HepG2 (cell line): ENCODE measurements at regions not wholly inside any gene's neighbourhood (a gene's known extent, or its start where the extent isn't known, plus 50 kb on each side); places are given as distances from the start of the nearest gene placed in this dataset.

ENCODE experiments used
- ATAC-seq: fragments of 200-7000 bp; cut with Tn5 transposase; 3 replicates; pipeline ENCODE4 v1.9.1; 2020; ENCODE audit warnings: mild to moderate bottlenecking, moderate library complexity
- BruUV-seq: library from RNA; stranded (reverse); fragments of 400-500 nt; replicated peaks from 2 replicates; lab custom pipeline; 2021; lab: Mats Ljungman, UMichigan
- CTCF ChIA-PET: fragments of 300-600 bp; formaldehyde crosslinking; extraction: SDS; loops from one replicate; lab custom pipeline; 2021; ENCODE audit warnings: low total read pairs, inconsistent platforms, low intra/inter-chr PET ratio; lab: Yijun Ruan, JAX
- POLR2A ChIA-PET: fragments of 350-600 bp; sonication (Branson Sonifier 250); formaldehyde crosslinking; loops from one replicate; lab custom pipeline; 2020; ENCODE audit warnings: antibody characterized with exemption, inconsistent platforms; lab: Yijun Ruan, JAX
- DNase-seq: peaks from one replicate; pipeline ENCODE4 v3.0.0-alpha.2; 2015; ENCODE audit warnings: low spot score
- FAIRE-seq: peaks from 3 replicates; lab custom pipeline; 2011; peaks lifted over from hg19 to GRCh38; lab: Jason Lieb, UNC
- H2AFZ ChIP-seq: one replicate; pipeline ENCODE4 v1.6.1; 2011; ENCODE audit warnings: low read length, inconsistent platforms
- H3K27ac ChIP-seq: fragments of 300-600 bp; 3 replicates; pipeline ENCODE4 v1.8.0; 2011; ENCODE audit warnings: mixed run types, mild to moderate bottlenecking, mixed read lengths, low read length, inconsistent platforms; ENCODE audit not compliant: insufficient read depth; ENCODE audit errors: extremely low read length
- H3K27me3 ChIP-seq, 2 experiments: fragments of 200-600 bp in 1 of 2; 2 replicates in 1 of 2; 3 replicates in 1 of 2; pipeline versions ENCODE4 v1.6.0 to v1.8.0; 2011; ENCODE audit warnings: low read length in 2 of 2, mild to moderate bottlenecking in 2 of 2, moderate library complexity in 2 of 2, inconsistent platforms in 1 of 2; ENCODE audit not compliant: insufficient read depth in 2 of 2, control insufficient read depth in 1 of 2
- H3K36me3 ChIP-seq, 2 experiments: fragments of 200-600 bp in 1 of 2; replicated peaks in 1 of 2; 2 replicates in 1 of 2; 3 replicates in 1 of 2; pipeline versions ENCODE4 v1.5.1 to v1.8.0; 2011; ENCODE audit warnings: low read length in 2 of 2, inconsistent platforms in 1 of 2; ENCODE audit not compliant: insufficient read depth in 2 of 2, control insufficient read depth in 1 of 2
- H3K4me1 ChIP-seq: 2 replicates; pipeline ENCODE4 v1.5.1; 2012; ENCODE audit warnings: low read length, inconsistent platforms; ENCODE audit not compliant: insufficient read depth
- H3K4me2 ChIP-seq: 2 replicates; pipeline ENCODE4 v1.6.0; 2011; ENCODE audit warnings: low read depth, low read length, inconsistent platforms
- H3K4me3 ChIP-seq, 3 experiments: fragments of 200-600 bp in 1 of 3; sonication (generic), shearing (Covaris generic) in 1 of 3; replicated peaks in 1 of 3; 2 replicates each; pipeline ENCODE4 v1.5.1; 2011 to 2016; ENCODE audit warnings: low read length in 3 of 3, inconsistent platforms in 2 of 3, low read depth in 2 of 3, mild to moderate bottlenecking in 2 of 3, control low read depth in 1 of 3, mixed read lengths in 1 of 3; ENCODE audit not compliant: insufficient read depth in 1 of 3
- H3K79me2 ChIP-seq: one replicate; pipeline ENCODE4 v1.6.1; 2011; ENCODE audit warnings: low read length, inconsistent platforms; ENCODE audit not compliant: insufficient read depth
- H3K9ac ChIP-seq: 2 replicates; pipeline ENCODE4 v1.6.0; 2011; ENCODE audit warnings: mild to moderate bottlenecking, low read depth, low read length, inconsistent platforms; ENCODE audit not compliant: insufficient read depth
- H3K9me3 ChIP-seq: 2 replicates; pipeline ENCODE4 v1.5.1; 2012; ENCODE audit warnings: mild to moderate bottlenecking, low read length
- H4K20me1 ChIP-seq: 2 replicates; pipeline ENCODE4 v1.6.0; 2011; ENCODE audit warnings: inconsistent platforms, mild to moderate bottlenecking, low read length, moderate library complexity; ENCODE audit not compliant: insufficient read depth
- CHD2 ChIP-seq: IDR thresholded peaks from 2 replicates; pipeline ENCODE4 v1.6.1; 2011; ENCODE audit warnings: low read depth, low read length, improper control_type of control experiment
- GABPA ChIP-seq, 2 experiments: IDR thresholded peaks; 2 replicates each; pipeline ENCODE4 v1.6.1; 2011 to 2016; ENCODE audit warnings: low read depth in 2 of 2, low read length in 1 of 2, missing biosample characterization in 1 of 2, missing genetic modification characterization in 1 of 2
- GPN1 ChIP-seq: sonication (generic); formaldehyde crosslinking; IDR thresholded peaks from 2 replicates; pipeline ENCODE4 v1.5.1; 2020; ENCODE audit warnings: missing genetic modification reagents, borderline replicate concordance
- HBP1 ChIP-seq: IDR thresholded peaks from 2 replicates; pipeline ENCODE4 v1.6.1; 2016; ENCODE audit warnings: low read depth, control low read depth
- KDM5A ChIP-seq: fragments of 200-600 bp; sonication (generic); IDR thresholded peaks from 2 replicates; pipeline ENCODE4 v1.7.0; 2018; ENCODE audit warnings: antibody characterized with exemption, mild to moderate bottlenecking, low read length, borderline replicate concordance
- MATR3 ChIP-seq: sonication (generic); formaldehyde crosslinking; IDR thresholded peaks from 2 replicates; pipeline ENCODE4 v1.4.0; 2020; ENCODE audit warnings: missing genetic modification reagents
- MIXL1 ChIP-seq: IDR thresholded peaks from 2 replicates; pipeline ENCODE4 v1.6.1; 2016
- NFE2L2 ChIP-seq: fragments of 150-350 bp; IDR thresholded peaks from 2 replicates; pipeline ENCODE4 v1.6.1; 2014; ENCODE audit warnings: low read length
- POGZ ChIP-seq: sonication (generic); formaldehyde crosslinking; IDR thresholded peaks from 2 replicates; pipeline ENCODE4 v1.4.0; 2020; ENCODE audit warnings: mild to moderate bottlenecking, missing genetic modification reagents
- ZBTB21 ChIP-seq: sonication (generic); formaldehyde crosslinking; IDR thresholded peaks from 2 replicates; pipeline ENCODE4 v1.4.0; 2020; ENCODE audit warnings: missing genetic modification reagents
- ZNF382 ChIP-seq: sonication (generic); formaldehyde crosslinking; IDR thresholded peaks from 2 replicates; pipeline ENCODE4 v1.5.0; 2020; ENCODE audit warnings: missing genetic modification reagents, mild to moderate bottlenecking, borderline replicate concordance
- ZNF530 ChIP-seq: sonication (generic); formaldehyde crosslinking; IDR thresholded peaks from 2 replicates; pipeline ENCODE4 v1.5.0; 2020; ENCODE audit warnings: low read depth, mild to moderate bottlenecking, missing genetic modification reagents
- WGBS: methylation state at CpG from one replicate; pipeline ENCODE4 v1.1.6; 2017; ENCODE audit warnings: low lambda C conversion rate; 5-methylcytosine and 5-hydroxymethylcytosine counted together
- in situ Hi-C: cut with HindIII; loops from 2 replicates; pipeline ENCODE4 v1.10.0; 2017; ENCODE audit warnings: low pct_unique_long_range_greater_than_20kb; ENCODE audit not compliant: extremely low pct_ligation_motif_present
- intact Hi-C: fragments of 100-400 bp; cut with micrococcal nuclease; formaldehyde crosslinking; loops from one replicate; pipeline ENCODE4 v1.10.0; 2022; ENCODE audit not compliant: unreplicated experiment
- TF ChIP-seq, protein P1 (sequence below): IDR thresholded peaks from 2 replicates; pipeline ENCODE4 v1.6.1; 2016; ENCODE audit warnings: missing compliant biosample characterization, missing genetic modification reagents, borderline replicate concordance
- TF ChIP-seq, protein P2 (sequence below): sonication (generic); formaldehyde crosslinking; conservative IDR thresholded peaks from 2 replicates; pipeline ENCODE4 v1.8.0; 2022; ENCODE audit warnings: low read depth, missing genetic modification reagents
- TF ChIP-seq, protein P3 (sequence below): sonication (generic); formaldehyde crosslinking; IDR thresholded peaks from 2 replicates; pipeline ENCODE4 v1.9.0; 2021; ENCODE audit warnings: missing genetic modification reagents, borderline replicate concordance

- TF ChIP-seq ZNF382 (CRISPR knock-in tag), result no peak
These were observed 582.2 kb downstream of the KIF4B start (continued) for GRCh38 chr5:155595791-155596190.

DNA sequence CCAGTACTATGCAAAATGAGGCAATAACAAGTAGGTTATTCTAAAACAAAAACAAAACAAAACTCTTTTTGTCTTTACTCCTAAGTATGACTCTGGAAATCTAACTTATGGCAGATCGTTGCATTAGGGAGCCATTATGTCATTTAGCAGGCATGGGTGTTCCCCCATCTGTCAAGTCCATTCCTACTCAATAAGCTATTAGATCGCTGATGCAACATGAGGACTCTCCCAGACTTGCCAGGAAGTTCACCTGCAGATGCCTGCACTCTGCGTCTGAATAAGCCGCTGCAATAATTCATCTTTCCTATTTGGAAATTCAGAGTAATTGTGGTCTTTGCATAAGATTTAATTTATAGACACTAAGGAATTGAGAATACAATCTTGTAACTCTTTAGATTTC is 585.0 kb downstream of the KIF4B start:
- CTCF ChIA-PET, result no interaction called here
- no peak for FAIRE-seq
- 36% methylated on average over 4 of the region's 4 CpGs for WGBS
- no peak for TF ChIP-seq MATR3 (CRISPR knock-in tag)
- TF ChIP-seq, protein P1, sequence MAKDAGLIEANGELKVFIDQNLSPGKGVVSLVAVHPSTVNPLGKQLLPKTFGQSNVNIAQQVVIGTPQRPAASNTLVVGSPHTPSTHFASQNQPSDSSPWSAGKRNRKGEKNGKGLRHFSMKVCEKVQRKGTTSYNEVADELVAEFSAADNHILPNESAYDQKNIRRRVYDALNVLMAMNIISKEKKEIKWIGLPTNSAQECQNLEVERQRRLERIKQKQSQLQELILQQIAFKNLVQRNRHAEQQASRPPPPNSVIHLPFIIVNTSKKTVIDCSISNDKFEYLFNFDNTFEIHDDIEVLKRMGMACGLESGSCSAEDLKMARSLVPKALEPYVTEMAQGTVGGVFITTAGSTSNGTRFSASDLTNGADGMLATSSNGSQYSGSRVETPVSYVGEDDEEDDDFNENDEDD (CRISPR knock-in tag), result no peak
- no peak for TF ChIP-seq HBP1 (CRISPR knock-in tag)
- TF ChIP-seq MIXL1 (CRISPR knock-in tag), result no peak
- TF ChIP-seq CHD2, result no peak
- no peak for TF ChIP-seq GPN1
- TF ChIP-seq, protein P2, sequence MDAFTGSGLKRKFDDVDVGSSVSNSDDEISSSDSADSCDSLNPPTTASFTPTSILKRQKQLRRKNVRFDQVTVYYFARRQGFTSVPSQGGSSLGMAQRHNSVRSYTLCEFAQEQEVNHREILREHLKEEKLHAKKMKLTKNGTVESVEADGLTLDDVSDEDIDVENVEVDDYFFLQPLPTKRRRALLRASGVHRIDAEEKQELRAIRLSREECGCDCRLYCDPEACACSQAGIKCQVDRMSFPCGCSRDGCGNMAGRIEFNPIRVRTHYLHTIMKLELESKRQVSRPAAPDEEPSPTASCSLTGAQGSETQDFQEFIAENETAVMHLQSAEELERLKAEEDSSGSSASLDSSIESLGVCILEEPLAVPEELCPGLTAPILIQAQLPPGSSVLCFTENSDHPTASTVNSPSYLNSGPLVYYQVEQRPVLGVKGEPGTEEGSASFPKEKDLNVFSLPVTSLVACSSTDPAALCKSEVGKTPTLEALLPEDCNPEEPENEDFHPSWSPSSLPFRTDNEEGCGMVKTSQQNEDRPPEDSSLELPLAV (CRISPR knock-in tag), result no peak
- TF ChIP-seq NFE2L2, result no peak
- TF ChIP-seq, protein P3, sequence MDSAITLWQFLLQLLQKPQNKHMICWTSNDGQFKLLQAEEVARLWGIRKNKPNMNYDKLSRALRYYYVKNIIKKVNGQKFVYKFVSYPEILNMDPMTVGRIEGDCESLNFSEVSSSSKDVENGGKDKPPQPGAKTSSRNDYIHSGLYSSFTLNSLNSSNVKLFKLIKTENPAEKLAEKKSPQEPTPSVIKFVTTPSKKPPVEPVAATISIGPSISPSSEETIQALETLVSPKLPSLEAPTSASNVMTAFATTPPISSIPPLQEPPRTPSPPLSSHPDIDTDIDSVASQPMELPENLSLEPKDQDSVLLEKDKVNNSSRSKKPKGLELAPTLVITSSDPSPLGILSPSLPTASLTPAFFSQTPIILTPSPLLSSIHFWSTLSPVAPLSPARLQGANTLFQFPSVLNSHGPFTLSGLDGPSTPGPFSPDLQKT (CRISPR knock-in tag), result no peak
- no peak for TF ChIP-seq KDM5A
- no peak for TF ChIP-seq POGZ (CRISPR knock-in tag)
- no peak for TF ChIP-seq ZBTB21 (CRISPR knock-in tag)
- TF ChIP-seq ZNF530 (CRISPR knock-in tag), result no peak
- no peak for TF ChIP-seq GABPA (IDR thresholded peaks at IDR 0.05; ENCODE audit: low read depth, low read length)
- TF ChIP-seq GABPA (CRISPR knock-in tag; IDR thresholded peaks at IDR 0.05; ENCODE audit: low read depth), result no peak

More for the DNA sequence above, 585.0 kb downstream of the KIF4B start:
- DNase-seq (no peak), ATAC-seq (no peak)
- POLR2A ChIA-PET, result no interaction called here
- Histone ChIP-seq H3K36me3 (no peaks in the 10 kb centered on the region), H3K4me2 (no peak overlapping the region), H3K27ac (no peak overlapping the region), H3K9ac (no peak overlapping the region), H3K79me2 (no peaks in the 10 kb centered on the region), H4K20me1 (no peaks in the 10 kb centered on the region), H3K4me3 (no peak overlapping the region), H2AFZ (no peak overlapping the region), H3K4me1 (no peaks in the 10 kb centered on the region), H3K9me3 (no peaks in the 10 kb centered on the region), H3K27me3 (no peaks in the 10 kb centered on the region)
- intact Hi-C loops (no loop called here), in situ Hi-C loops (no loop called here)
- no TSS peak for BruUV-seq
